GM21786 (cell line): ENCODE measurements at regions not wholly inside any gene's neighbourhood (a gene's known extent, or its start where the extent isn't known, plus 50 kb on each side); places are given as distances from the start of the nearest gene placed in this dataset.

Experiments used
- ATAC-seq: cut with Tn5 transposase; IDR thresholded peaks from one replicate; pipeline ENCODE4 v1.9.1; 2021; ENCODE audit not compliant: unreplicated experiment

GRCh38 chr16:85187886-85188285, 75.6 kb upstream of the CIBAR2 start:
- no peak for ATAC-seq

GRCh38 chr16:85188822-85189672, 76.8 kb upstream of the CIBAR2 start:
- no peak for ATAC-seq

DNA sequence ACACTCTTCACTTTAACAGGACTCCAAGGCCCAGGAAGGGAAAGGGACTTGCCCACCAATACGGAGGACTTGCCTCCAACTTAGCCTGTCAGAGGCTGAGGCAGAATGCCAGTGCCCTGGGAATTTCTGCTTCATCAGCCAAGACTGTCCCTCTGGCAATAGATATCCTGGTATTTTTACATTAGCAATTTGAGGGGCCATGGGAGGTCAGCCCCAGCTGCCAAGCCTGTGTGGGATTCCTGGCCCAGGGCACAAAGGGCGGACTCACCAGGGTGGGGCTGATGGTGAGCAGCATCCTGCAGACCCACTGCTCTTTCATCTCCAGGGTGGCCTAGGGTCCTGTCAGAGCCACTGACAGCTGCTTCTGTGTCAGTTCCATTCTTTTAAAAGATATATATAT, 78.3 kb upstream of the CIBAR2 start:
- ATAC-seq: no peak

DNA sequence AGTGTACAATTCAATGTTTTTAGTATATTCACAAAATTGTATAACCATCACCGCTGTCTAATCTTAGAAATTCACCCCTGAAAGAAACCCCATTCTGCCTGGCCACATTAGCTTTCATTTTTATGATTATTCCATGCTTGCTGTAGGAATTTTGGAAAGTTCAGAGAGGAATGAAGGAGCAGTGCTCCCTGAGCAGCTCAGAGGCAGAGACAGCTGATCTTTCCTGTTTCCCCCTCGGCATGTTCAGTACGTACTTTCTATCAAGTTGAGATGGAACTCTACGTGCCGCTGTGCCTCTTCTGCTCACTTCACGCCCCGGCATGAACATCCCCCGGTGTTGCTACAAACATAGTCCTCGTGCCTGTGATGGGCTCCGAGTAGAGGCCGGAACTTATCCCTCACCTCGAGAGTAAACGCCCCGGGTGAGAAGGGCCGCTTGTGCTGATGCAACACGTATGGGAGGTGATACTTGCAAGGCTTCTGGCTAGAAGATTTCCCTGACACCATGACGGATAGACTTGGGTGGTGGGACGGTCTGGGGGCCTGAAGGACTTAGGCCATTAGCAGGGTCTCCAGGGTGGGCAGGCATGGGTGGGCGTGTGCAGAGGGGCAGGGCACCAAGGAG, 79.2 kb upstream of the CIBAR2 start:
- ATAC-seq: no peak

DNA sequence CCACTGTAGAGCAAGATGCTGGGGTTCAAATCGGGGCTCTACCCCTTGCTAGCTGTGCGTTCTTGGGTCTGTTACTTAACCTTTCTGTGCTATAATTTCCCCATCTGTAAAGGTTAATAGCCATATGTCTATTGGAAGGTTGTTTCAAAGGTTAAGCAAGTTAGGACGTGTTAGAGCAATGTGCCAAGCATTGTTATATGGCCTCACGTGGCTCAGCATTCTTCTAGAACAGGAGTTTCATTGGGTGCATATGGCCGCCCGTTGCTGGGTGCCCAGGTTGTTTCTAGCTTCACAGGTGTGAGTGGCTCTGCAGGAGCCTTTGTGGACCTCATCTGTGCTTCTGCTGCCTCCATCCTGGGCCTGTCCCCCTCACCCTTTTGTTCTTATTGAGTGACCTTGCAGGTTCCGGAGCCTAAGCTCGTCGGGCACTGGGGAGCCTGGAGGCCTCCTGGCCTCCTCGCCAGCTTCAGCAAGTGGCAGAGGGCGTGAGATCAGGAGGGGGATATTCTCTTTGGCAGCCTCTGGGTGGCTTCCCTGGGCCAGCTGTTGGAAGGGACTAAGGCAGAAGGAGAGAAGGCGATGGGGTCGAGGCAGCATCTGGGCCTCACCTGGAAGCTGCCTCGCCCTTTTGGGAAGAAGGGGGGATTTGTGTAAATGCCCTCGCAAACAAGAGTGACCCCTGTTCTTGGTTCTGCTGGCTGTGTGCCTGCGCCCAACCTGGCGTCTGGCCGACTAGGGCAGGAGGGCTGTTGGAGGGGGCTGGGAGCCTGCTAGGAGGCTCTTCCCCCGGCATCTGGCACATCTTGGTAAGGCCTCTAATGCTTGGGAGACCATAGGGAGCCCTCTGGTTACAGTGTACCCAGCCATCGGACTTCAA, 80.2 kb upstream of the CIBAR2 start:
- ATAC-seq: no peak

DNA sequence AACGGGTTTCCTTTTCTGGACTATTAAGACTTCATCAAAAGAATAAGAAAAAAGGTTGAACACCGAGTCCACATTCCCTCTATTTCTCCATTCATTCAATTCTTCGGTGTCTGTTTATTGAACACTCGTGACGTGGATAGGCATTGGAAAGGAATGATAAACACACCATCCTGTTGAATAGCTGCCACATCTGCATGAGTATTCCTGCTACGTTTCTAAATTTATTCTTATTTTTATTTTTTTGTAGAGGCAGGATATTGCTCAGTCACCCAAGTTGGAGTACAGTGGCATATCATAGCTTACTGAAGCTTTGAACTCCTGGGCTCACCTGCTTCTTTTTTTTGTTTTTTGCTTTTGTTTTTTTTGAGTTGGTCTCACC, 80.8 kb upstream of the CIBAR2 start:
- ATAC-seq: no peak

DNA sequence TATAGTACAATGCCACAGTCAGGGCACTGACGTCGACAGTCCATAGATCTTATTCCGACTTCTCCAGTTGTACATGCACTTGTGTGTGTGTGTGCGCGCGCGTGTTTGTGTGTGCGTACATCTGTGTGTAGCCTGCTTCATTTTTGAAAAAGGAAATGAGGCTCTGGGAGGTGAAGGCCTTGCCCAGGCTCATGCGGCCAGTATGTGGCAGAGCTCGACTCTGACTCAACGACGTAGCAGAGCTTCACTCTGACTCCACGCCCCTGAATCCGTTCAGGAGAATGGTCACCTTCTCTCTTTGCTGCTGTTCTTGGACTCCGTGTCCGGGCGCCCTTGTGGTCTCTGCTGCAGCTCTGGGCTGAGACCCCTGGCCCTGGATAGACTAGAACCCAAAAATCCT, 81.6 kb upstream of the CIBAR2 start:
- ATAC-seq: no peak

- no peak for ATAC-seq
Observed at GRCh38 chr16:85194307-85195270, 82.3 kb upstream of the CIBAR2 start.

- no peak for ATAC-seq
Observed at GRCh38 chr16:85195271-85195647, 83.0 kb upstream of the CIBAR2 start.

- ATAC-seq: no peak
Observed at GRCh38 chr16:85195900-85196772, 83.9 kb upstream of the CIBAR2 start.

DNA sequence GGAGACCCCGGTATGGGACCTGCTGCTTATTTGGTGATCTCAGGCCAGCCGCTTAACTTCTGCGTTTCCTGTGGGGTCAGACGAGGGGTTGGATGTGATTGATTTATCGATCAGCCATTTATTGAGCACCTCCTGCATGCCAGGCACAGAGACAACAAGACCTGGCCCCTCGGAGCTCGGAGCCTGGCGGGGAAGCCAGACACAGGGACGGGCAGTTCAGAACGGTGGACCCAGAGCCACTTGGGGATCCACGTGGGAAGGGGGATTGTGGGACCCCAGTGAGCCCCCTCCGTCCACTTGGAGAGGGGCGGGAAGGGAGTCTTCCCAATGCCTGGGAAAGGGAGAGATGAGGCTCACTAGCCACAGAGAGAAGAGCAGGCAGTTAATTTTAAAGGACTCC, 84.7 kb upstream of the CIBAR2 start:
- ATAC-seq: no peak

GRCh38 chr16:85197611-85198566, 85.6 kb upstream of the CIBAR2 start:
- ATAC-seq: no peak

- ATAC-seq: no peak
Observed at GRCh38 chr16:85199069-85199725, 86.9 kb upstream of the CIBAR2 start.

DNA sequence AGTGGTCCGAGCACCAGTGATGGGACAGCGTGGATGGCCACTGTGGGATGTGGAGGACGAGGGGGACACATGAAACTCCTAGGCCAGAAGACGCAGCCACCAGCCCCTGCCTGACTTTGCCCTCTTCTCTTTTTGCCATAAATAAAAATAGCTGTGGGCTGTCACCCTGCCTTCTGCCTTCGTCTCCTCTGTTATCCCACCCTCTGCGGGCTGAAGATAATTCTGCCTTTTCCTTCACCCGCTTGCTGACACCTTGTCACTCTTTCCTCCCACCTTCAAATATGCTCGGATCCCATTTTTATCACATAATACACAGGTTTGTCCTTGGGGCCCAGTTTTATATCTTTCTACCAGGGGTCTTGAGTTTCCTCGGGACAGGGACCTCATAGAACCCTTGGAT, 87.6 kb upstream of the CIBAR2 start:
- ATAC-seq: no peak

DNA sequence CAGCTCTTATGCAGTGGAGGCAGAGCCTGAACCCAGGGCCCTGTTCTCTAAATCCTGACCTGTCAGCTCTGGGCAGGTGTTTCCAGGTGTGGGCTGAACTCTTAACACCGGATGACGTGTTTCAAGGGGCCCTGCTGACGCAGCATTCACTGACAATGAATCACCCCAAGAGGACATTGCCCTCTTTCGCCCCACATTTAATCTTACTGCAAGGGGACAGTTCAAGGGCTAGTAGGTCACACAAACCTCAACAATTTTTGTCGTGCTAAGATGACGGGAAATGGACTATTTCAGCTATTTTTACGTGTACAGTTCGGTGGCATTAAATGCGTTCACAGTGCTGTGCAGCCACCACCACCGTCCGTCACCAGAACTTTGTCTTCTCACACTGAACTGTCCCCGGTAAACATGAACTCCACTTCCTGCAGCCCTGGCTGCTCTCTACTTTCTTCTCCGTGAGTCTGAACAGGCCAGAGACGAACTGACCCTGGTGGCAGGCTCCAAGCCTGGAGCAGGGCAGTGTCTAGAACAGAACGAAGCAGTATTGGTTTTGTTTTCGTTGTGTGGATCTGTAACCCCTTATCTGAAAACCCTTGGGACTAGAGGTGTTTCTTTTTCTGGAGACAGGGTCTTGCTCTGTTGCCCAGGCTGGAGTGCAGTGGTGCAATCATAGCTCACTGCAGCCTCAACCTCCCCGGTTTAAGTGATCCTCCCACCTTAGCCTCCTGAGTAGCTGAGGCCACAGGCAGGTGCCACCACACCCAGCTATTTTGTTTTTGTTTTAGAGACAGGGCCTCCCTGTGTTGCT, 88.4 kb upstream of the CIBAR2 start:
- no peak for ATAC-seq

DNA sequence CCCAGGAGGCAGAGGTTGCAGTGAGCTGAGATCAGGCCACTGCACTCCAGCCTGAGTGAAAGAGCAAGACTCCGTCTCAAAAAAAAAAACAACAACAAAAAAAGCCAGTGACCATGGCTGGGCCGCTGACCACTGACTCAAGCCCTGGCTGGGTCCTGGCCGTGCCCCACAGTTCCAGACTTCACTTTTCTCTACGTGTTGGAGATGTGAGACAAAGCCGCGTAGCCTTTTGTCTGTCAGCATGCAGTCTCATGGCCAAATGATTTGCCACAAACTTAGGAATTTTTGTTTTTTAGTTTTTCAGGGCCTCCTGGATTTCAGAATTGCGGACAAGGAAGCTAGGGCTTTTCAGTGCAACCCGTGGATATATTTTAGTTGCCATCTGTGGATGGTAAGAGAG, 89.3 kb upstream of the CIBAR2 start:
- no peak for ATAC-seq

DNA sequence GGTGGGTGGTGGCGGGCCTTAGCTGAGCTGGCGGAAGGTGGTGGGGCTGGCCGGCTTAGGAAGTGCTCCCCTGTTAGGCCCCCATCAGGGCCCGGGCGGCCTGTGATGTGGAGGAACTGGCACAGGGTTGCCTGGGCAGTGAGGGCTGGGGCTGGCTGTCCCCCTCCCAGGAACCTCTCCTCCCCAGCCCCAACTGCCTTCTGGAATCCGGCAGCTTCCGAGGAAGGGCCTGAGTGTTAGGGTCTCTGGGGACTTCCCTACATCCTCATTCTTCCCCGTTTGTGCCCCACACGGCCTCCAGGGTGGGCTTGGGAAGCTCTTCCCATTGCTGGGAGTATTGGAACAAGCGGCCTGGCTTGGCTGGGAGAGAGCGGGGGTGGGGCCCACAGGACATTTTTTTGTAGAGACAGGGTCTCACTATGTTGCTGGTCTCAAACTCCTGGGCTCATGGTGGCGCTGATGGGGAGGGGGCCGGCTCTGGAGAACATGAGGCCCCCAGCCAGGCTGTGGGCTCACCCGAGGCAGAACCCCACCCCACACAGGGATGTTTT, 89.9 kb upstream of the CIBAR2 start:
- ATAC-seq: no peak
